ENCODE measurements at regions not wholly inside any gene's neighbourhood (a gene's known extent, or its start where the extent isn't known, plus 50 kb on each side); places are given as distances from the start of the nearest gene placed in this dataset.
A peak's percentile ranks its signal among the peaks of the same experiment; 100 is the strongest.

DNA sequence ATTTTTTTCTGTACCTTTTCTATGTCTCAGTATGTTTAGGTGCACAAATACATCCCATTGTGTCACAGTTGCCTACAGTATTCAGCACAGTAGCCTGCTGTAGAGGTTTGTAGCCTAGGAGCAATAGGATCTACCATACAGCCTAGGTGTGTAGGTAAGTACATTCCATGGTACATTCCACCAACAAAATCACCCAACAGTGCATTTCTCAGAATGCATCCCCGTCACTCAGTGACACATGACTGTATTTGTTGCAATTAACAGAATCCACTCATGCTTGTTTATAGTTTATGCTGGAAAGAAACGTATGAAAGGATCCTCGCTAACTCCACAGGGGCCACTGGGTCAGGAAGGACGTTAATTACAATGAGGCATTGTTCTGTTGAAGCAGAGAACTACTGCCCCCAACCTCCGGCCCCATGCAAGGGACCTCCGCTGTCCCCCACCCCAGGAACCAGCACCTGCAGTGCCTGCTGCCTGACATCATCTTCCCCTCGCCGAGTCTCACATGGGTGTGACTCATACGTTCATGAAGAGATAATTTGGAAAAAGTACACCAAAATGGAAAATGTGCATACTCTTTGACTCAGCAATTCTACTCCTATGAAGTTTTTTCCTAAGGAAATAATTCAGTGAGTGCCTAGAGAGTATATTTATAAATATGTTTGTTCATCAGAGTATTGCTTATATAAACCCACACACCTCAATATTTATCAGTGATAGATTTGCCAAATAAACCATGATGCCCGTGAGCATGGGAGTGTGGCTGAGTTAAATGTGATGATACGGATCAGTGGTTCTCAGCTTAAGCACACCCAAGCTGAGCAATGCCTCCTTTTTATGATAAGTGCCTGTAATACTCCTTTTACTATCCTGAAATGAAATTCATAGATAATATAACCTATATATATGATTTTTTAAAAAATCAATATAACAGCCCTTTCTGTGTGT lies 156.4 kb upstream of the ECI2 start:
- H3K27ac ChIP-seq, result no peak overlapping the region
- no peak for TF ChIP-seq POLR2A (IDR thresholded peaks at IDR 0.05)
- TF ChIP-seq, protein P1, sequence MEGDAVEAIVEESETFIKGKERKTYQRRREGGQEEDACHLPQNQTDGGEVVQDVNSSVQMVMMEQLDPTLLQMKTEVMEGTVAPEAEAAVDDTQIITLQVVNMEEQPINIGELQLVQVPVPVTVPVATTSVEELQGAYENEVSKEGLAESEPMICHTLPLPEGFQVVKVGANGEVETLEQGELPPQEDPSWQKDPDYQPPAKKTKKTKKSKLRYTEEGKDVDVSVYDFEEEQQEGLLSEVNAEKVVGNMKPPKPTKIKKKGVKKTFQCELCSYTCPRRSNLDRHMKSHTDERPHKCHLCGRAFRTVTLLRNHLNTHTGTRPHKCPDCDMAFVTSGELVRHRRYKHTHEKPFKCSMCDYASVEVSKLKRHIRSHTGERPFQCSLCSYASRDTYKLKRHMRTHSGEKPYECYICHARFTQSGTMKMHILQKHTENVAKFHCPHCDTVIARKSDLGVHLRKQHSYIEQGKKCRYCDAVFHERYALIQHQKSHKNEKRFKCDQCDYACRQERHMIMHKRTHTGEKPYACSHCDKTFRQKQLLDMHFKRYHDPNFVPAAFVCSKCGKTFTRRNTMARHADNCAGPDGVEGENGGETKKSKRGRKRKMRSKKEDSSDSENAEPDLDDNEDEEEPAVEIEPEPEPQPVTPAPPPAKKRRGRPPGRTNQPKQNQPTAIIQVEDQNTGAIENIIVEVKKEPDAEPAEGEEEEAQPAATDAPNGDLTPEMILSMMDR (IDR thresholded peaks at IDR 0.05), result no peak
- DNase-seq, result peak in 2 of 7 donors; percentile 30 to 59
- intact Hi-C loops (cut with DNase I), result no loop called here
- no peaks in the 10 kb centered on the region for H3K4me1 ChIP-seq (replicated peaks in 1 of 2)
- 62 to 70% (median 67%) methylated on average over 11 of the region's 11 CpGs for WGBS, 4 donors
- H3K4me3 ChIP-seq, result no peak overlapping the region
- no peaks in the 10 kb centered on the region for H3K9me3 ChIP-seq (replicated peaks in 1 of 3)
- no peaks in the 10 kb centered on the region for H3K36me3 ChIP-seq (replicated peaks in 1 of 2)
- no peaks in the 10 kb centered on the region for H3K27me3 ChIP-seq

DNA sequence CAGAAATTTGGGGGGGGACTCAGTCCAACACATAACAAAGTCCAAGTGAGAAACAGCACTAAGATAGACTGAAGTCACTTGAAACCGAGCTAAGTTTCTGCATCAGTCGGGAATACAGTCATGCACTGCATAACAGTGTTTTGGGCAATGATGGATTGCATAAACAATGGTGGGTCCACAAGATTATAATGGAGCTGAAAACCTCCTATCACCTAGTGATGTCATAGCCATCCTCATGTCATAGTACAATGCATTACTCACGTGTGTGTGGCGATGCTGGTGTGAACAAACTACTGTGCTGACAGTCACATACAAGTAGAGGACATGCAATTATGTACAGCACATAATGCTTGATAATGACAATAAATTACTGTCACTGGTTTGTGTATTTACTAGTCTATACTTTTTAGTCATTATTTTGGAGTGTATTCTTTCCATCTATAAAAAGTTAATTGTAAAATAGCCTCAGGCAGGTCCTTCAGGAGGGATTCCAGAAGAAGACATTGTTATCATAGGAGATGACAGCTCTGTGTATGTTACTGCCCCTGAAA lies 154.5 kb upstream of the ECI2 start:
- no peaks in the 10 kb centered on the region for H3K9me3 ChIP-seq (replicated peaks in 1 of 3)
- DNase-seq, result no peak
- no peak overlapping the region for H3K27ac ChIP-seq
- H3K36me3 ChIP-seq (replicated peaks in 1 of 2), result no peaks in the 10 kb centered on the region
- no peaks in the 10 kb centered on the region for H3K27me3 ChIP-seq
- intact Hi-C loops (cut with DNase I), result no loop called here
- TF ChIP-seq, protein P1 (IDR thresholded peaks at IDR 0.05), result no peak
- no peak for TF ChIP-seq POLR2A (IDR thresholded peaks at IDR 0.05)
- 89 to 93% (median 92%) methylated on average over 4 of the region's 4 CpGs for WGBS, 4 donors
- H3K4me1 ChIP-seq (replicated peaks in 1 of 2), result no peaks in the 10 kb centered on the region
- H3K4me3 ChIP-seq, result no peak overlapping the region

GRCh38 chr6:4287811-4288244 lies 152.5 kb upstream of the ECI2 start:
- H3K4me1 ChIP-seq (replicated peaks in 1 of 2), result no peaks in the 10 kb centered on the region
- DNase-seq, result no peak
- no peaks in the 10 kb centered on the region for H3K27me3 ChIP-seq
- H3K4me3 ChIP-seq, result no peak overlapping the region
- intact Hi-C loops (cut with DNase I), result no loop called here
- H3K27ac ChIP-seq, result no peak overlapping the region
- H3K9me3 ChIP-seq (replicated peaks in 1 of 3), result no peaks in the 10 kb centered on the region
- H3K36me3 ChIP-seq (replicated peaks in 1 of 2), result no peaks in the 10 kb centered on the region
- 57 to 68% (median 66%) methylated on average over 11 of the region's 11 CpGs for WGBS, 4 donors
- TF ChIP-seq, protein P1 (IDR thresholded peaks at IDR 0.05), result no peak
- TF ChIP-seq POLR2A (IDR thresholded peaks at IDR 0.05), result no peak

DNA sequence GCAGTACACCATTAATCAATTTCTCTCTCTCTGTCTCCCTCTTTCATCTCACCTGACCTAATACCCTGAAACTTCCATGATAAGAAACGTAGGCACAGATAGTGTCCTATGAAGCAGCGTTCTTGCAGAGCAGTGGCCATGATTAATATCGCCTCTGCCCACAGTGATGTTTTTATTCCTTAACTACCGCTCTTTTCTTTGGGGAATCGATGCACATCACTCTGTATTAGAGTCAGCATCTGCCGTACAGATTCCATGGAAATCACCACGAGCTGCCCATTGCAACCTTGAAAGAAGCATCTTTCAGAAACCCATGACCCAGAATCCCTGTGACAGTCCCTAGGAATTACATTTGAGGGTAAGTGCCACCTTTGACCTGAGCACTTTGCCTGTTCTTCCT lies 152.0 kb upstream of the ECI2 start:
- DNase-seq, result no peak
- Histone ChIP-seq H3K9me3 (replicated peaks in 1 of 3) (no peaks in the 10 kb centered on the region), H3K4me1 (replicated peaks in 1 of 2) (no peaks in the 10 kb centered on the region), H3K27ac (no peak overlapping the region), H3K4me3 (no peak overlapping the region), H3K36me3 (replicated peaks in 1 of 2) (no peaks in the 10 kb centered on the region), H3K27me3 (no peaks in the 10 kb centered on the region)
- WGBS, 4 donors, result 56 to 68% (median 62%) methylated on average over 7 of the region's 7 CpGs
- intact Hi-C loops (cut with DNase I), result no loop called here
- TF ChIP-seq, protein P1 (IDR thresholded peaks at IDR 0.05), result no peak
- no peak for TF ChIP-seq POLR2A (IDR thresholded peaks at IDR 0.05)

Measured in adrenal gland (tissue), 9 donors.